COR-L47 (cell line): ENCODE measurements at regions not wholly inside any gene's neighbourhood (a gene's known extent, or its start where the extent isn't known, plus 50 kb on each side); places are given as distances from the start of the nearest gene placed in this dataset.

ENCODE experiments used
- DNase-seq: peaks from one replicate; lab custom pipeline; 2025; lab: John Stamatoyannopoulos, UW

GRCh38 chr2:2765176-2765800 lies 434.2 kb upstream of the MYT1L start:
- DNase-seq = no peak

GRCh38 chr2:2764739-2765138 lies 433.7 kb upstream of the MYT1L start:
- DNase-seq = no peak

- no peak for DNase-seq
Measured at GRCh38 chr2:2764001-2764355, 432.9 kb upstream of the MYT1L start.

GRCh38 chr2:2763351-2764000 lies 432.4 kb upstream of the MYT1L start:
- DNase-seq = peak; percentile 63

GRCh38 chr2:2762913-2763312 lies 431.8 kb upstream of the MYT1L start:
- no peak for DNase-seq

- DNase-seq = no peak
Measured at GRCh38 chr2:2762166-2762908, 431.3 kb upstream of the MYT1L start.

- no peak for DNase-seq
Measured at GRCh38 chr2:2758793-2759367, 427.8 kb upstream of the MYT1L start.

GRCh38 chr2:2757764-2758163 lies 426.7 kb upstream of the MYT1L start:
- no peak for DNase-seq

- no peak for DNase-seq
Measured at GRCh38 chr2:2756886-2757285, 425.8 kb upstream of the MYT1L start.

- DNase-seq = no peak
Measured at GRCh38 chr2:2755990-2756389, 424.9 kb upstream of the MYT1L start.

GRCh38 chr2:2754940-2755339 lies 423.9 kb upstream of the MYT1L start:
- no peak for DNase-seq

GRCh38 chr2:2751715-2752315 lies 420.7 kb upstream of the MYT1L start:
- no peak for DNase-seq

GRCh38 chr2:2750867-2751714 lies 420.0 kb upstream of the MYT1L start:
- DNase-seq = no peak

GRCh38 chr2:2749206-2749598 lies 418.1 kb upstream of the MYT1L start:
- DNase-seq = no peak

- no peak for DNase-seq
Measured at GRCh38 chr2:2748399-2749205, 417.5 kb upstream of the MYT1L start.

GRCh38 chr2:2747797-2748301 lies 416.8 kb upstream of the MYT1L start:
- no peak for DNase-seq

GRCh38 chr2:2746731-2747130 lies 415.7 kb upstream of the MYT1L start:
- no peak for DNase-seq

GRCh38 chr2:2744958-2745715 lies 414.1 kb upstream of the MYT1L start:
- DNase-seq = no peak

GRCh38 chr2:2744107-2744506 lies 413.0 kb upstream of the MYT1L start:
- no peak for DNase-seq

- no peak for DNase-seq
Measured at GRCh38 chr2:2743164-2743571, 412.1 kb upstream of the MYT1L start.
